MM.1S (cell line): ENCODE measurements at regions not wholly inside any gene's neighbourhood (a gene's known extent, or its start where the extent isn't known, plus 50 kb on each side); places are given as distances from the start of the nearest gene placed in this dataset.

Source experiments
- DNase-seq: peaks from one replicate; pipeline ENCODE4 v3.0.0-alpha.2; 2015
- H2AFZ ChIP-seq: fragments of 300-600 bp; sonication (generic); 2 replicates; pipeline ENCODE4 v1.6.0; 2016; ENCODE audit warnings: antibody characterized with exemption, low read length
- H3F3A ChIP-seq: fragments of 300-600 bp; sonication (generic); 2 replicates; pipeline ENCODE4 v1.6.1; 2016; ENCODE audit warnings: mild to moderate bottlenecking, antibody characterized with exemption, low read length, moderate library complexity, mixed read lengths; ENCODE audit not compliant: insufficient read depth
- H3K27ac ChIP-seq: fragments of 300-600 bp; sonication (generic); 2 replicates; pipeline ENCODE4 v1.5.1; 2016; ENCODE audit warnings: mild to moderate bottlenecking, low read length
- H3K27me3 ChIP-seq: fragments of 300-600 bp; sonication (generic); replicated peaks from 2 replicates; pipeline ENCODE4 v1.6.0; 2016; ENCODE audit warnings: low read length; ENCODE audit not compliant: insufficient read depth
- H3K36me3 ChIP-seq: fragments of 300-600 bp; sonication (generic); replicated peaks from 2 replicates; pipeline ENCODE4 v1.6.1; 2016; ENCODE audit warnings: mild to moderate bottlenecking, low read length, mixed read lengths; ENCODE audit not compliant: insufficient read depth
- H3K4me1 ChIP-seq: fragments of 300-600 bp; sonication (generic); 2 replicates; pipeline ENCODE4 v1.6.1; 2016; ENCODE audit warnings: low read length, mixed read lengths
- H3K4me2 ChIP-seq: fragments of 300-600 bp; sonication (generic); 2 replicates; pipeline ENCODE4 v1.6.0; 2016; ENCODE audit warnings: low read depth, low read length
- H3K4me3 ChIP-seq: fragments of 300-600 bp; sonication (generic); 2 replicates; pipeline ENCODE4 v1.5.1; 2016; ENCODE audit warnings: low read length, mixed read lengths
- H3K79me2 ChIP-seq: fragments of 300-600 bp; sonication (generic); 2 replicates; pipeline ENCODE4 v1.6.1; 2016; ENCODE audit warnings: mixed run types, low read length, mixed read lengths
- H3K9ac ChIP-seq: fragments of 300-600 bp; sonication (generic); 2 replicates; pipeline ENCODE4 v1.6.1; 2016; ENCODE audit warnings: low read length, mixed read lengths
- H3K9me2 ChIP-seq: fragments of 300-600 bp; sonication (generic); replicated peaks from 2 replicates; pipeline ENCODE4 v1.6.1; 2016; ENCODE audit warnings: mild to moderate bottlenecking, low read length, mixed read lengths; ENCODE audit not compliant: insufficient read depth
- H3K9me3 ChIP-seq: fragments of 300-600 bp; sonication (generic); replicated peaks from 2 replicates; pipeline ENCODE4 v1.6.1; 2016; ENCODE audit warnings: mild to moderate bottlenecking, low read length, mixed read lengths; ENCODE audit not compliant: insufficient read depth
- H4K20me1 ChIP-seq: fragments of 300-600 bp; sonication (generic); 2 replicates; pipeline ENCODE4 v1.6.1; 2016; ENCODE audit warnings: mild to moderate bottlenecking, low read length, moderate library complexity, mixed read lengths; ENCODE audit not compliant: insufficient read depth
- CTCF ChIP-seq: fragments of 300-600 bp; sonication (generic); IDR thresholded peaks from 2 replicates; pipeline ENCODE4 v1.5.1; 2016; ENCODE audit warnings: antibody characterized with exemption, low read length, mixed read lengths
- EZH2 ChIP-seq: fragments of 300-600 bp; sonication (generic); optimal IDR thresholded peaks from 2 replicates; pipeline ENCODE3; 2017; ENCODE audit warnings: low read depth, mild to moderate bottlenecking, antibody characterized with exemption, low read length, mixed read lengths
- EZH2phosphoT487 ChIP-seq: fragments of 300-600 bp; sonication (generic); IDR thresholded peaks from 2 replicates; pipeline ENCODE4 v1.6.1; 2018; ENCODE audit warnings: antibody characterized with exemption, low read length

- no peak overlapping the region for H3K9ac ChIP-seq
- TF ChIP-seq CTCF (no peak), EZH2 (no peak), EZH2phosphoT487 (no peak)
- H3K27ac ChIP-seq: no peak overlapping the region
- no peaks in the 10 kb centered on the region for H3K79me2 ChIP-seq
- no peaks in the 10 kb centered on the region for H3K36me3 ChIP-seq
- no peaks in the 10 kb centered on the region for H4K20me1 ChIP-seq
- no peak for DNase-seq
- no peak overlapping the region for H2AFZ ChIP-seq
- H3K4me1 ChIP-seq: no peaks in the 10 kb centered on the region
- H3K4me2 ChIP-seq: no peak overlapping the region
- no peaks in the 10 kb centered on the region for H3K9me2 ChIP-seq
- no peaks in the 10 kb centered on the region for H3F3A ChIP-seq
- no peak overlapping the region for H3K4me3 ChIP-seq
- no peaks in the 10 kb centered on the region for H3K9me3 ChIP-seq
- no peaks in the 10 kb centered on the region for H3K27me3 ChIP-seq
Observed at GRCh38 chr5:25436452-25436851, 791.7 kb upstream of the CDH10 start.

- Histone ChIP-seq H3K9me3 (no peaks in the 10 kb centered on the region), H3K36me3 (no peaks in the 10 kb centered on the region), H3K4me2 (no peak overlapping the region), H3K79me2 (no peaks in the 10 kb centered on the region), H3K27ac (no peak overlapping the region), H3F3A (no peaks in the 10 kb centered on the region), H3K4me1 (no peaks in the 10 kb centered on the region), H3K4me3 (no peak overlapping the region), H3K9ac (no peak overlapping the region), H2AFZ (no peak overlapping the region), H3K9me2 (no peaks in the 10 kb centered on the region), H4K20me1 (no peaks in the 10 kb centered on the region), H3K27me3 (no peaks in the 10 kb centered on the region)
- no peak for TF ChIP-seq EZH2
- DNase-seq: no peak
Observed at GRCh38 chr5:25435882-25436281, 791.1 kb upstream of the CDH10 start.

GRCh38 chr5:25427240-25427639 lies 782.5 kb upstream of the CDH10 start:
- Histone ChIP-seq H3K9me3 (no peaks in the 10 kb centered on the region), H3F3A (no peaks in the 10 kb centered on the region), H2AFZ (no peak overlapping the region), H3K27me3 (no peaks in the 10 kb centered on the region), H3K9ac (no peak overlapping the region), H4K20me1 (no peaks in the 10 kb centered on the region), H3K27ac (no peak overlapping the region), H3K4me3 (no peak overlapping the region), H3K4me1 (no peaks in the 10 kb centered on the region), H3K4me2 (no peak overlapping the region), H3K9me2 (no peaks in the 10 kb centered on the region), H3K36me3 (no peaks in the 10 kb centered on the region), H3K79me2 (no peaks in the 10 kb centered on the region)
- DNase-seq: no peak
- TF ChIP-seq CTCF: no peak
- no peak for TF ChIP-seq EZH2phosphoT487
- no peak for TF ChIP-seq EZH2

GRCh38 chr5:25423271-25423670 lies 778.5 kb upstream of the CDH10 start:
- no peaks in the 10 kb centered on the region for H3K4me1 ChIP-seq
- H3K4me3 ChIP-seq: no peak overlapping the region
- H3F3A ChIP-seq: no peaks in the 10 kb centered on the region
- no peak for TF ChIP-seq EZH2phosphoT487
- no peak for TF ChIP-seq EZH2
- no peak for TF ChIP-seq CTCF
- H2AFZ ChIP-seq: no peak overlapping the region
- no peaks in the 10 kb centered on the region for H3K27me3 ChIP-seq
- DNase-seq: no peak
- no peaks in the 10 kb centered on the region for H3K79me2 ChIP-seq
- no peak overlapping the region for H3K4me2 ChIP-seq
- H3K9me2 ChIP-seq: no peaks in the 10 kb centered on the region
- no peaks in the 10 kb centered on the region for H3K36me3 ChIP-seq
- H4K20me1 ChIP-seq: no peaks in the 10 kb centered on the region
- H3K27ac ChIP-seq: no peak overlapping the region
- H3K9me3 ChIP-seq: no peaks in the 10 kb centered on the region; the same call in 1 of the 2 replicates
- no peak overlapping the region for H3K9ac ChIP-seq
